Osteocyte (in vitro differentiated cells): ENCODE measurements at regions not wholly inside any gene's neighbourhood (a gene's known extent, or its start where the extent isn't known, plus 50 kb on each side); places are given as distances from the start of the nearest gene placed in this dataset.

ENCODE experiments used
- DNase-seq: peaks from one replicate; pipeline ENCODE4 v3.0.0; 2021; ENCODE audit warnings: mixed read lengths; ENCODE audit not compliant: unreplicated experiment; ENCODE audit errors: extremely low spot score
- H3K27ac Mint-ChIP-seq: one replicate; pipeline ENCODE4 v1.8.0; 2021; ENCODE audit warnings: mild to moderate bottlenecking, mixed read lengths; ENCODE audit not compliant: unreplicated experiment
- H3K27me3 Mint-ChIP-seq: one replicate; pipeline ENCODE4 v1.8.0; 2021; ENCODE audit warnings: mixed read lengths; ENCODE audit not compliant: unreplicated experiment
- H3K36me3 Mint-ChIP-seq: one replicate; pipeline ENCODE4 v1.8.0; 2021; ENCODE audit warnings: mixed read lengths; ENCODE audit not compliant: unreplicated experiment
- H3K4me1 Mint-ChIP-seq: one replicate; pipeline ENCODE4 v1.8.0; 2021; ENCODE audit warnings: mixed read lengths; ENCODE audit not compliant: unreplicated experiment
- H3K4me3 Mint-ChIP-seq: one replicate; pipeline ENCODE4 v1.8.0; 2021; ENCODE audit warnings: mild to moderate bottlenecking, moderate library complexity, mixed read lengths; ENCODE audit not compliant: unreplicated experiment
- H3K9me3 Mint-ChIP-seq: one replicate; pipeline ENCODE4 v1.8.0; 2021; ENCODE audit warnings: mixed read lengths; ENCODE audit not compliant: unreplicated experiment
- CTCF ChIP-seq: fragments of 200-600 bp; sonication (generic); IDR thresholded peaks from 2 replicates; pipeline ENCODE4 v1.5.0; 2021; ENCODE audit warnings: antibody characterized with exemption, mild to moderate bottlenecking, moderate library complexity

- DNase-seq, result no peak
- no peak overlapping the region for H3K4me3 Mint-ChIP-seq
- no peak overlapping the region for H3K27ac Mint-ChIP-seq
- no peaks in the 10 kb centered on the region for H3K4me1 Mint-ChIP-seq
- H3K36me3 Mint-ChIP-seq, result no peaks in the 10 kb centered on the region
- no peak for TF ChIP-seq CTCF
- H3K9me3 Mint-ChIP-seq, result no peaks in the 10 kb centered on the region
- H3K27me3 Mint-ChIP-seq, result no peaks in the 10 kb centered on the region
Observed at GRCh38 chr6:126227833-126228702, 111.8 kb upstream of the CENPW start.

- H3K4me3 Mint-ChIP-seq, result no peak overlapping the region
- H3K4me1 Mint-ChIP-seq, result no peaks in the 10 kb centered on the region
- no peak for DNase-seq
- H3K27me3 Mint-ChIP-seq, result no peaks in the 10 kb centered on the region
- H3K27ac Mint-ChIP-seq, result no peak overlapping the region
- no peaks in the 10 kb centered on the region for H3K36me3 Mint-ChIP-seq
- no peaks in the 10 kb centered on the region for H3K9me3 Mint-ChIP-seq
- TF ChIP-seq CTCF, result no peak
Observed at GRCh38 chr6:126232671-126233070, 107.2 kb upstream of the CENPW start.

- no peak for DNase-seq
- H3K4me1 Mint-ChIP-seq, result no peaks in the 10 kb centered on the region
- H3K9me3 Mint-ChIP-seq, result no peaks in the 10 kb centered on the region
- H3K36me3 Mint-ChIP-seq, result no peaks in the 10 kb centered on the region
- no peak overlapping the region for H3K27ac Mint-ChIP-seq
- H3K27me3 Mint-ChIP-seq, result no peaks in the 10 kb centered on the region
- no peak for TF ChIP-seq CTCF
- H3K4me3 Mint-ChIP-seq, result no peak overlapping the region
Observed at GRCh38 chr6:126233192-126233591, 106.7 kb upstream of the CENPW start.

GRCh38 chr6:126235363-126235762, 104.6 kb upstream of the CENPW start:
- Mint-ChIP-seq H3K27ac (no peak overlapping the region), H3K9me3 (peaks cover 8% of the 10 kb centered on the region), H3K4me3 (no peak overlapping the region), H3K4me1 (no peaks in the 10 kb centered on the region), H3K36me3 (no peaks in the 10 kb centered on the region), H3K27me3 (no peaks in the 10 kb centered on the region)
- TF ChIP-seq CTCF, result no peak
- no peak for DNase-seq

GRCh38 chr6:126245077-126245476, 94.8 kb upstream of the CENPW start:
- Mint-ChIP-seq H3K36me3 (no peaks in the 10 kb centered on the region), H3K4me1 (no peaks in the 10 kb centered on the region), H3K4me3 (no peak overlapping the region), H3K27me3 (peaks cover 2% of the 10 kb centered on the region), H3K27ac (no peak overlapping the region), H3K9me3 (peaks cover 3% of the 10 kb centered on the region)
- no peak for DNase-seq
- no peak for TF ChIP-seq CTCF
